GM18951 (cell line): ENCODE measurements at regions not wholly inside any gene's neighbourhood (a gene's known extent, or its start where the extent isn't known, plus 50 kb on each side); places are given as distances from the start of the nearest gene placed in this dataset.

Experiments used
- POLR2A ChIP-seq: IDR thresholded peaks from 4 replicates; pipeline ENCODE4 v1.6.1; 2011; ENCODE audit warnings: mild to moderate bottlenecking; ENCODE audit not compliant: insufficient read length, insufficient read depth; ENCODE audit errors: extremely low read depth
- in situ Hi-C: fragments of 300-500 bp; cut with MboI; formaldehyde crosslinking; loops from one replicate; pipeline ENCODE4 v1.12.0; 2022; ENCODE audit warnings: low sequenced_read_pairs, mixed read lengths, inconsistent platforms; ENCODE audit not compliant: unreplicated experiment

- TF ChIP-seq POLR2A: no peak
- in situ Hi-C loops: no loop called here
These were observed 919.0 kb upstream of the ALCAM start for GRCh38 chr3:104447681-104448080.

- in situ Hi-C loops: no loop called here
- TF ChIP-seq POLR2A: no peak
These were observed 914.0 kb upstream of the ALCAM start for GRCh38 chr3:104452697-104453096.

GRCh38 chr3:104458657-104459056 lies 908.1 kb upstream of the ALCAM start:
- in situ Hi-C loops: no loop called here
- no peak for TF ChIP-seq POLR2A

GRCh38 chr3:104460477-104461406 lies 906.0 kb upstream of the ALCAM start:
- TF ChIP-seq POLR2A: no peak
- in situ Hi-C loops: no loop called here

GRCh38 chr3:104461431-104461830 lies 905.3 kb upstream of the ALCAM start:
- no peak for TF ChIP-seq POLR2A
- in situ Hi-C loops: no loop called here

GRCh38 chr3:104472221-104472620 lies 894.5 kb upstream of the ALCAM start:
- no peak for TF ChIP-seq POLR2A
- in situ Hi-C loops: no loop called here

GRCh38 chr3:104474011-104474410 lies 892.7 kb upstream of the ALCAM start:
- in situ Hi-C loops: no loop called here
- TF ChIP-seq POLR2A: no peak

GRCh38 chr3:104503022-104503421 lies 863.7 kb upstream of the ALCAM start:
- no peak for TF ChIP-seq POLR2A
- in situ Hi-C loops: no loop called here

GRCh38 chr3:104510131-104510849 lies 856.4 kb upstream of the ALCAM start:
- in situ Hi-C loops: no loop called here
- no peak for TF ChIP-seq POLR2A

- in situ Hi-C loops: no loop called here
- TF ChIP-seq POLR2A: no peak
These were observed 852.3 kb upstream of the ALCAM start for GRCh38 chr3:104514371-104514770.

GRCh38 chr3:104514776-104515175 lies 851.9 kb upstream of the ALCAM start:
- TF ChIP-seq POLR2A: no peak
- in situ Hi-C loops: no loop called here

- in situ Hi-C loops: no loop called here
- no peak for TF ChIP-seq POLR2A
These were observed 847.6 kb upstream of the ALCAM start for GRCh38 chr3:104519068-104519467.

- in situ Hi-C loops: no loop called here
- no peak for TF ChIP-seq POLR2A
These were observed 847.1 kb upstream of the ALCAM start for GRCh38 chr3:104519468-104520227.

- no peak for TF ChIP-seq POLR2A
- in situ Hi-C loops: no loop called here
These were observed 846.5 kb upstream of the ALCAM start for GRCh38 chr3:104520228-104520655.
